NCI-H146 treated with DMSO at 0.1 percent for 48 hours (cell line): ENCODE measurements at regions not wholly inside any gene's neighbourhood (a gene's known extent, or its start where the extent isn't known, plus 50 kb on each side); places are given as distances from the start of the nearest gene placed in this dataset.

ENCODE experiments used
- DNase-seq: peaks from one replicate; lab custom pipeline; 2025; ENCODE audit not compliant: unreplicated experiment; lab: John Stamatoyannopoulos, UW

DNA sequence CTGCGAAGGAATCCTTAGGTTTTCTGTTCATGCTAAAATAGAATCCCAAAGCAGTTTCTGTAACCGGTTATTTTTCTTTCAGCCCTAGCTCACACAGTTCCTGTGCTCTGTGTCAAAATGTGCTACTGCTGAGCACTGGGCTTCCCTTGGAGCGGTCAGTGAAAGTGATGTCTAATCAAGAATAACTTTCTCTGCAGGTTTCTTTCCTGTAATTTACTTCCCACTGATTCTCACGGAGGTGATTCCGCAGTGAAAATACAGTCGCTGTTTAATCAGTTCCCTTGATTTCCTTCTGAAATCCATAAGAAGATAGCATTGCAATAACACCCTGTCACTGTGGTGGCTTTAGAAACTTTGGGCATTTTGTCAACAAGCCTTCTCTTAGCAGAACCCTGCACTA, 112.0 kb upstream of the ISL1 start:
- peak; percentile 38 for DNase-seq

DNA sequence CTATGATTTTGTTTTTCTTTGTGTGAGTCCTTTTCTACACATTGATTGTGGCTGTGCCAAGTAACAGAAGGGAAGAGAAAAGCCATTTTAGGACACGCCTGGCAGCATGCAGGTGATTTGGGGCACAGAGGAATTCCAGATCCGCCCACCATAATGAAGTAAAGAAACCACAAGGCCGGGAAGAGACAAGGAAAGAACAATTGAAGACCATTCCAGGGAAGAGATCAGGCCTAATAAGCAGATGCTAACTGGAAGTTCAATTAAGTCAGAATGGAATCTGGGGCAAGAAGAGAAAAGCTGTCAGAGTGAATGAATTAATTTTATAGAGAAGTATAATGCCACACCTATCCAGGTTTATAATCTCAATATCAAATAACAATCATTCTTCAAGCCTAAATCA, 110.2 kb upstream of the ISL1 start:
- DNase-seq, result no peak

DNA sequence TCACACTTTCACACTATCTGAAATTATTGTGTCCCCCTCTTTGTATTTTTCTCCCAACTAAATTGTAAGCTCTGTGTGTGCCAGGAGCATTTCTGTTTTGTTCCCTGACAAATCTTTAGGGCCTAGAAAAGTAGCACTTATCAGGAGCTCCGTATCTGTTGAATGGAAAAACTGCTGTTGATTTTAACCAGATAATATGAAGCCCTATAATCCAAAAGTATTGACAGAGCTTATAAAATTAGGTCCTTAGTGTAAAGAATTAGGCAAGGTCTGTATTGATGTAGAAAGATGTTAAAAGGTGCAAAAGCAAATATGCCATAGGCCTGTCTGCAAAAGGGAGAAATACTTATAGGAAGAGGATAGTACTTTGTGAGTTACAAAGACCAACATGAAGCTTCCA, 109.4 kb upstream of the ISL1 start:
- no peak for DNase-seq

DNA sequence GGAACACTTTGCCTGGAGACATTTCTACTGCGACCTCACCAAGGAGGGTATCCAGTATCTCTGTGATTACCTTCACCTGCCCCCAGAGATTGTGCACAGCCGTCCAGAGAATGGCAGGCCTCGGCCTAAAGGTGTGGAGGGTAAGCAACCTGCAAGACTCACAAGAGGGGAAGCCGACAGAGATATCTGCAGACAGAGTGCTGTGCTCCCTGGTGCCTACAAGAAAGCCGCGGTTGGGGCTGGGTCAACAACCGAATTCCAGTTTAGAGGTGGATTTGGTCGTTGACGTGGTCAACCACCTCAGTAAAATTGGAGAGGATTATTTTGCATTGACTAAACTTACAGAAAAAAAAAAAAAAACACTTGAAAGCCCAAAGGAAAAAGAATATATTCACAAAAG, 107.8 kb upstream of the ISL1 start:
- DNase-seq, result no peak

DNA sequence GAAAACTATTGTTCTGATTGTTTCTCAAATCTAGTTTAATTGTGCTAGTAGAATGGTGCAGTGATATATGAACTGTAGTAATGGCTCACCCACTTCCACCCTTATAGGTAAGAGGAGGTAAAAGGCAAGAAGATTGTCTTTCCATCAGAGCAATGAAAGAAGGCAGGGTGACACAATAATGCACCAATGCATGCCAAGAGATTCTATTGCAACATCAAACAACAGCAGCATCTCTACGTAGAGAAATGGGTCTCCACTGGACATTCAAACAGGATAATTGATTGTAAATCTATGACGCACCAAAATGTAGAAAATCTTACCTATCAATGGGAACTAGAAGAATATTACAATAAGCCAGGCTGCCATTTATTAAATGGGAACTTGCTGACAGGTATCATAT, 107.0 kb upstream of the ISL1 start:
- DNase-seq, result no peak

DNA sequence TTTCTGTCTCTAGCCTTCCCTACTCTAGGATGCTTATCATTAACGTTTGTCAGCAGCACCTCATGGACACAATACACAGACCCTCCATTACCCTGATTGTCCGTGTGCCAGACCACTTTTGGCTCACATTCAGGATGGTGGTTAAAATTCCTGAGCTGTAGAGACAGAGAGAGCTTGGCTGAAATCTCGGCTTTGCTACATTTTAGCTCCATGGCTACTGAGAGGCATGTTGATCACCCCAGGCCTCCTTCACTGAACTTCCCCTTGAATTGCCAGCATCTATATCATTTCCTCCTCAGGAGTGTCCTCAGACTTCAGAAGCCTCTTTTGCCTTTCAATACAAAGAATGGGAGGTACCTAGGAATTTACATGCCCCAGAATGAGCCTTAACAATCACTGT, 104.7 kb upstream of the ISL1 start:
- no peak for DNase-seq

DNA sequence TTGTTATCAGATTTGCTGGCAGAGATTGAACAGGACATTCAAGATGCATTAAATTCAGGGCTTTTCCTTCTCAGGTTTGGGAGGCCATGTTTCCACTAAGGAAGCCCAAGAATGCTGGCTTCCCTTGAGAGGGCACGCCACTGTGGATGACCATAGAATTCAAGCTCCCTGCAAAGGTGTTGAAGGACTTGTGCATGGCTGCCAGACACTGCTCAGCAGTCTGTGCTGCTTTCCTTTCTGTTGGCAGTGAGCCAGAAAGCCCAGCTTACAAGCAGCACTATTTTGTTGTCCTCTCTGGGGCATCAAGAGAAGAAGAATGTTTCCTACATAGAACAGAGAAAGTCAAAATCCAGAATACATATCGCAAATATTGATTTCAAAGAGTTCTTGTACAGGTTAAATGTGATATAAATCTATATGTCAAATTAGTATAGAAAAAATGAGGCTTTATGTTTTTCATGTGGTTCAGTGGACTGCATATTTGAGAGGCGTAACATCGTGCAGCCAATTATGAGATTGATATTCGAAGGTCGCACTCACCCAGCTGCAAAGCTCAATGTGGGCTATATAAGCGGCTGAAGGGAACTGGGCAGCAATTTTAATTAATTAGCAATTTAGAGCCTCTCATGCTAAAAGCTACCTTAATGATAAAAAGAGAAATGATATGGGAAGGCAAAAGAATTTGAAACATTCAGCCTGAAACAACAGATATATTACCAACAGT, 103.1 kb upstream of the ISL1 start:
- no peak for DNase-seq

DNA sequence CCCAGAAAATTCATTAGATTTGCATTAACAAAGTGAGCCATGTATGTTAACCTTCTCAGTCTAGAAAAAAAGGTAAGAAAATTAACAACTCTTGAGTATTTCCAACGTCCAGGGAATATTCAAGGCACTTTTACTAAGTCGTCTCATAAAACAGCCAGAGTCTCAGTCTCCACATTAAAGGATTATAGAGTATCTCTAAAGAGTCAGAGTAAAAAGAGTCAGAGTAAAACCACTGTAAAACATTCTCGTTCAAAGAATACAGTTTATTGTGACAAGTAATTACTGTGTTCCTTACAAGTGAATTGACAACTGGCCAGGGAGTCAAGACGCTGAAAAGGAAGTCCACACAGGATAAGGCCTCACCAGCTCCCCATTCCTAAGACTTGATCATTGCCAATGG, 97.2 kb upstream of the ISL1 start:
- DNase-seq, result no peak

DNA sequence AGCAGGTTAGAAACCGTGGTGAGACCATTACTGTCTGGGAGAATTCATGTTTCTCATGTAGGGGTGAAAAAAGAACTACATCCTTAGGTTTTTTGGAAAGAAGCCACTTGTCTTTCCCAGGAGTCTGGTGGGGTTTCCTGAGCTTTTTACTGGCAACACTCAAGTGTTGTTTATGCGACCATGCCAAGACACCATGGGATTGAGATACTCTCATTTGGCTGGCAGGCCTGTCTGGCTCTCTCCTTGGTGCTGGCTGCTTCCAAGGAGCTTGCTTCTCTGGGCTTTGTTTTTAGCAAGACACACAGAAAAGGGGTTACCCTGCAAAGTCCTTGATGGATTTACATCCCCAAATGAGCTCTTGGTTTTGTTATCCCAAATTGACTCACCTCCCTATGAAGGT, 80.9 kb upstream of the ISL1 start:
- DNase-seq, result no peak

DNA sequence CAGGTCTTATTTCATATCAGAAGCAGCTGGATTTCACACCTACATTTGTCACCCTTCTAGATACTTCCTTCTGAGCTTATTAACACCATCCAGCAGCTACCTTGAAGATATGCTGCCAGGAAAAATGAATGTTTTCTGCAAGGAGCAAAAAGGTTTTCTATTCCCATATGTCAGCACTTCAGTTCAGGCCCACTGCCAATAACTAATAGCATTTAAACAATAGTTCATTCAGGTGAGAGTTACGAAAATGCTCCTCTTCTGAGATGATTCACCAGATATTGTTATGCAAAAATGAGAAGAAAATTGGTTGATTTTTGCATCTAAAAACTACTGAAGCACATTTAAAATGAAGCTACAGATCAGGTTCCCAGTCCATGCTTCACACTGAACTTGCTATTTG, 56.4 kb upstream of the ISL1 start:
- DNase-seq, result no peak
